ENCODE measurements at regions not wholly inside any gene's neighbourhood (a gene's known extent, or its start where the extent isn't known, plus 50 kb on each side); places are given as distances from the start of the nearest gene placed in this dataset.

GRCh38 chr9:108166519-108166918, 677.0 kb upstream of the KLF4 start:
- WGBS, 2 donors (ENCODE audit: low coverage in 1 of 2), result 50 to 59% methylated on average over 1 to 2 of the region's 2 CpGs

GRCh38 chr9:108163321-108164005, 673.9 kb upstream of the KLF4 start:
- no peak for TF ChIP-seq POLR2A (IDR thresholded peaks at IDR 0.05)
- TF ChIP-seq EP300 (IDR thresholded peaks at IDR 0.05; ENCODE audit: low read depth), result no peak
- TF ChIP-seq CTCF (IDR thresholded peaks at IDR 0.05), result no peak
- no peak for TF ChIP-seq POLR2AphosphoS5 (IDR thresholded peaks at IDR 0.05)
- H3K9me3 ChIP-seq, result no peaks in the 10 kb centered on the region
- 83 to 90% methylated on average over 5 to 6 of the region's 6 CpGs for WGBS, 2 donors (ENCODE audit: low coverage in 1 of 2)
- H3K4me3 ChIP-seq, result no peak overlapping the region
- in situ Hi-C loops (cut with MboI; ENCODE audit: low pct_ligation_motif_present in 1 of 4, low pct_unique_long_range_greater_than_20kb in 1 of 4, low sequenced_read_pairs in 3 of 4), result loop anchor here in 1 of 4 donors (25.0 kb wide), 1 partner anchor 101 kb away; no protein-coding TSS in a partner anchor
- no peak overlapping the region for H3K27ac ChIP-seq
- no peak for DNase-seq
- H3K27me3 ChIP-seq, result no peaks in the 10 kb centered on the region
- peaks cover 0 to 7% (median 2%) of the 10 kb centered on the region in 4 donors for H3K4me1 ChIP-seq
- H3K36me3 ChIP-seq, result no peaks in the 10 kb centered on the region
- intact Hi-C loops (cut with DNase I; ENCODE audit: low total_unique reads), result no loop called here

More at GRCh38 chr9:108166519-108166918, 677.0 kb upstream of the KLF4 start:
- Histone ChIP-seq H3K4me1 (no peaks in the 10 kb centered on the region), H3K27me3 (no peaks in the 10 kb centered on the region), H3K4me3 (no peak overlapping the region), H3K36me3 (no peaks in the 10 kb centered on the region), H3K9me3 (no peaks in the 10 kb centered on the region), H3K27ac (no peak overlapping the region)
- in situ Hi-C loops (cut with MboI; ENCODE audit: low pct_ligation_motif_present in 1 of 4, low pct_unique_long_range_greater_than_20kb in 1 of 4, low sequenced_read_pairs in 3 of 4), result loop anchor here in 1 of 4 donors (25.0 kb wide), 1 partner anchor 104 kb away; no protein-coding TSS in a partner anchor
- no peak for DNase-seq
- intact Hi-C loops (cut with DNase I; ENCODE audit: low total_unique reads), result no loop called here
- TF ChIP-seq EP300 (IDR thresholded peaks at IDR 0.05; ENCODE audit: low read depth) (no peak), POLR2A (IDR thresholded peaks at IDR 0.05) (no peak), CTCF (IDR thresholded peaks at IDR 0.05) (no peak), POLR2AphosphoS5 (IDR thresholded peaks at IDR 0.05) (no peak)

GRCh38 chr9:108162664-108163063, 673.1 kb upstream of the KLF4 start:
- 71 to 76% methylated on average over 1 of the region's 1 CpG for WGBS, 2 donors (ENCODE audit: low coverage in 1 of 2)
- intact Hi-C loops (cut with DNase I; ENCODE audit: low total_unique reads), result no loop called here
- TF ChIP-seq POLR2A (IDR thresholded peaks at IDR 0.05) (no peak), CTCF (IDR thresholded peaks at IDR 0.05) (no peak), POLR2AphosphoS5 (IDR thresholded peaks at IDR 0.05) (no peak), EP300 (IDR thresholded peaks at IDR 0.05; ENCODE audit: low read depth) (no peak)
- peaks cover 0 to 7% (median 2%) of the 10 kb centered on the region in 4 donors for H3K4me1 ChIP-seq
- H3K9me3 ChIP-seq, result no peaks in the 10 kb centered on the region
- no peaks in the 10 kb centered on the region for H3K27me3 ChIP-seq
- H3K27ac ChIP-seq, result no peak overlapping the region
- no peaks in the 10 kb centered on the region for H3K36me3 ChIP-seq
- no peak overlapping the region for H3K4me3 ChIP-seq
- no peak for DNase-seq
- in situ Hi-C loops (cut with MboI; ENCODE audit: low pct_ligation_motif_present in 1 of 4, low pct_unique_long_range_greater_than_20kb in 1 of 4, low sequenced_read_pairs in 3 of 4), result loop anchor here in 1 of 4 donors (25.0 kb wide), 1 partner anchor 100 kb away; no protein-coding TSS in a partner anchor

GRCh38 chr9:108161503-108161902, 671.9 kb upstream of the KLF4 start:
- 33 to 71% methylated on average over 1 of the region's 1 CpG for WGBS, 2 donors (ENCODE audit: low coverage in 1 of 2)
- intact Hi-C loops (cut with DNase I; ENCODE audit: low total_unique reads) (no loop called here), in situ Hi-C loops (cut with MboI; ENCODE audit: low pct_ligation_motif_present in 1 of 4, low pct_unique_long_range_greater_than_20kb in 1 of 4, low sequenced_read_pairs in 3 of 4) (loop anchor here in 1 of 4 donors (25.0 kb wide), 1 partner anchor 99 kb away; no protein-coding TSS in a partner anchor)
- Histone ChIP-seq H3K27ac (no peak overlapping the region), H3K36me3 (no peaks in the 10 kb centered on the region), H3K9me3 (no peaks in the 10 kb centered on the region), H3K27me3 (no peaks in the 10 kb centered on the region), H3K4me1 (peaks cover 0 to 8% (median 2%) of the 10 kb centered on the region in 4 donors), H3K4me3 (no peak overlapping the region)
- DNase-seq, result no peak
- no peak for TF ChIP-seq POLR2AphosphoS5 (IDR thresholded peaks at IDR 0.05)
- TF ChIP-seq CTCF (IDR thresholded peaks at IDR 0.05), result no peak
- no peak for TF ChIP-seq POLR2A (IDR thresholded peaks at IDR 0.05)
- no peak for TF ChIP-seq EP300 (IDR thresholded peaks at IDR 0.05; ENCODE audit: low read depth)

Measured in transverse colon (tissue), 4 donors.